ENCODE measurements at regions not wholly inside any gene's neighbourhood (a gene's known extent, or its start where the extent isn't known, plus 50 kb on each side); places are given as distances from the start of the nearest gene placed in this dataset.

- no peak for DNase-seq (ENCODE audit: low read depth)
- Histone ChIP-seq H3K36me3 (ENCODE audit: control insufficient read depth, insufficient read depth, low read length) (no peaks in the 10 kb centered on the region), H3K4me3 (ENCODE audit: low read depth, low read length) (no peak overlapping the region), H3K27me3 (ENCODE audit: control insufficient read depth, insufficient read depth, low read length) (no peaks in the 10 kb centered on the region)
- TF ChIP-seq CTCF (IDR thresholded peaks at IDR 0.05; ENCODE audit: insufficient read depth, low read length, poor library complexity, severe bottlenecking): no peak
These were observed 187.9 kb downstream of the BCL11A start for GRCh38 chr2:60365556-60365955.

- H3K36me3 ChIP-seq (ENCODE audit: control insufficient read depth, insufficient read depth, low read length): no peaks in the 10 kb centered on the region
- no peak for DNase-seq (ENCODE audit: low read depth)
- TF ChIP-seq CTCF (IDR thresholded peaks at IDR 0.05; ENCODE audit: insufficient read depth, low read length, poor library complexity, severe bottlenecking): no peak
- H3K4me3 ChIP-seq (ENCODE audit: low read depth, low read length): no peak overlapping the region
- no peaks in the 10 kb centered on the region for H3K27me3 ChIP-seq (ENCODE audit: control insufficient read depth, insufficient read depth, low read length)
These were observed 189.0 kb downstream of the BCL11A start for GRCh38 chr2:60364491-60364890.

- DNase-seq (ENCODE audit: low read depth): no peak
- Histone ChIP-seq H3K4me3 (ENCODE audit: low read depth, low read length) (no peak overlapping the region), H3K27me3 (ENCODE audit: control insufficient read depth, insufficient read depth, low read length) (no peaks in the 10 kb centered on the region), H3K36me3 (ENCODE audit: control insufficient read depth, insufficient read depth, low read length) (no peaks in the 10 kb centered on the region)
- TF ChIP-seq CTCF (IDR thresholded peaks at IDR 0.05; ENCODE audit: insufficient read depth, low read length, poor library complexity, severe bottlenecking): no peak
These were observed 192.0 kb downstream of the BCL11A start for GRCh38 chr2:60361498-60361897.

DNA sequence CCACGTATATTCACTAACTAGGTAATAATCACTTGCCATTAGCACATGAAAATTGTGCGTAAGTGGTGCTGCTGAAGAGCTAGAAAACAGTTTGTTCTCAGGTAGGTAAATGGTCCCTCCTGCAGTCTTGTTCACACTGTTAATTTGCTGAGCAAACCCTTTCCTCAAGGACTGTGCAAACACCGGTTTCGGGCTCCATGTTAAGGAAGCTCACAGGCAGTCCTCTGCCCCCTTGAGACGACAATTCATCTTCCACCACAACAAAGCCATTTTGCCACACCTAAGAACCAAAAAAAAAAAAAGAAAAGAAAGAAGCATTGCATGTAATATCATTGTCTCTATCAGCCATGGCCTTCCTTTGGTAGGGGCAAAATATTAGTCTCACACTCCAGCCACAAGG is 193.9 kb downstream of the BCL11A start:
- H3K27me3 ChIP-seq (ENCODE audit: control insufficient read depth, insufficient read depth, low read length): no peaks in the 10 kb centered on the region
- no peak for DNase-seq (ENCODE audit: low read depth)
- no peak overlapping the region for H3K4me3 ChIP-seq (ENCODE audit: low read depth, low read length)
- TF ChIP-seq CTCF (IDR thresholded peaks at IDR 0.05; ENCODE audit: insufficient read depth, low read length, poor library complexity, severe bottlenecking): no peak
- H3K36me3 ChIP-seq (ENCODE audit: control insufficient read depth, insufficient read depth, low read length): no peaks in the 10 kb centered on the region

- DNase-seq (ENCODE audit: low read depth): no peak
- no peaks in the 10 kb centered on the region for H3K36me3 ChIP-seq (ENCODE audit: control insufficient read depth, insufficient read depth, low read length)
- no peaks in the 10 kb centered on the region for H3K27me3 ChIP-seq (ENCODE audit: control insufficient read depth, insufficient read depth, low read length)
- no peak for TF ChIP-seq CTCF (IDR thresholded peaks at IDR 0.05; ENCODE audit: insufficient read depth, low read length, poor library complexity, severe bottlenecking)
- H3K4me3 ChIP-seq (ENCODE audit: low read depth, low read length): no peak overlapping the region
These were observed 195.0 kb downstream of the BCL11A start for GRCh38 chr2:60358476-60358875.

- Histone ChIP-seq H3K4me3 (ENCODE audit: low read depth, low read length) (no peak overlapping the region), H3K27me3 (ENCODE audit: control insufficient read depth, insufficient read depth, low read length) (no peaks in the 10 kb centered on the region), H3K36me3 (ENCODE audit: control insufficient read depth, insufficient read depth, low read length) (no peaks in the 10 kb centered on the region)
- no peak for DNase-seq (ENCODE audit: low read depth)
- no peak for TF ChIP-seq CTCF (IDR thresholded peaks at IDR 0.05; ENCODE audit: insufficient read depth, low read length, poor library complexity, severe bottlenecking)
These were observed 195.5 kb downstream of the BCL11A start for GRCh38 chr2:60357996-60358395.

All from kidney epithelial cell (primary cell).